ENCODE measurements at regions not wholly inside any gene's neighbourhood (a gene's known extent, or its start where the extent isn't known, plus 50 kb on each side); places are given as distances from the start of the nearest gene placed in this dataset.

DNA sequence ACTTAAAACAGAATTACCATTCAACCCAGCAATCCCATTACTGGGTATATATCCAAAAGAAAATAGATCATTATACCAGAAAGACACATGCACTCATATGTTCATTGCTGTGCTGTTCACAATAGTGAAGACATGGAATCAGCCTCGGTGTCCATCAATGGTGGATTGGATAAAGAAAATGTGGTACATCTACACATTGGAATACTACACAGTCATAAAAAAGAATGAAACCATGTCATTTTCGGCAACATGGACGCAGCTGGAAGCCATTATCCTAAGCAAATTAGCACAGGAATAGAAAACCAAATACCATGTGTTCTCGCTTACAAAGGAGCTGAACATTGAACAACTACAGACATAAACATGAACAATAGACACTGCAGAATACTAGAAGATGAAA, 244.8 kb upstream of the PROX1 start:
- TF ChIP-seq ZFX (IDR thresholded peaks at IDR 0.05) (no peak), CTCF (conservative IDR thresholded peaks at IDR 0.05) (no peak)
- no peak overlapping the region for H3K27ac ChIP-seq

- no peak overlapping the region for H3K27ac ChIP-seq
- TF ChIP-seq ZFX (IDR thresholded peaks at IDR 0.05) (no peak), CTCF (conservative IDR thresholded peaks at IDR 0.05) (no peak)
These were observed 243.0 kb upstream of the PROX1 start for GRCh38 chr1:213744780-213745179.

DNA sequence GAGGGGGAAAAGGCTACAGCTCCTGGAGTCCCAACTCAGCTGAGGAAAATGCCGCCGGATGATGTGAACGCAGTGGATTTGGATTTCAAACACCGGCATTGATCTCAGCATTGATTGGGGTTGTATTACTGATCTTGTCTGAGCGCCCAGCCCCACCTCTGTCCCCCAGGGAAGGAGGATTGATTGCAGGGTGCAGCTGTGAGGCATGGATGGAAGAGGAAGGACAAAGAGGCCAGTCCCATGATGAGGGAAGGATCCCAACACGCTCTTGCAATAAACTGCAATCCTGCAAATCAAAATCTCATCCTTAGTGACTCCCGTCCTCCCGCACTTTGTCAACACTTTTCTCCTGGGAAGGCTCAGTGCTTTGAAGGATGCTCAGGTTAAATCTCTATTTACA, 242.3 kb upstream of the PROX1 start:
- no peak overlapping the region for H3K27ac ChIP-seq
- TF ChIP-seq CTCF (conservative IDR thresholded peaks at IDR 0.05): no peak
- TF ChIP-seq ZFX (IDR thresholded peaks at IDR 0.05): no peak

- TF ChIP-seq CTCF (conservative IDR thresholded peaks at IDR 0.05): no peak
- TF ChIP-seq ZFX (IDR thresholded peaks at IDR 0.05): no peak
- H3K27ac ChIP-seq: no peak overlapping the region
These were observed 238.2 kb upstream of the PROX1 start for GRCh38 chr1:213749558-213749957.

- no peak for TF ChIP-seq ZFX (IDR thresholded peaks at IDR 0.05)
- TF ChIP-seq CTCF (conservative IDR thresholded peaks at IDR 0.05): no peak
- H3K27ac ChIP-seq: no peak overlapping the region
These were observed 237.3 kb upstream of the PROX1 start for GRCh38 chr1:213750231-213751063.

- H3K27ac ChIP-seq: no peak overlapping the region
- TF ChIP-seq CTCF (conservative IDR thresholded peaks at IDR 0.05) (no peak), ZFX (IDR thresholded peaks at IDR 0.05) (no peak)
These were observed 236.7 kb upstream of the PROX1 start for GRCh38 chr1:213751064-213751397.

- no peak for TF ChIP-seq CTCF (conservative IDR thresholded peaks at IDR 0.05)
- H3K27ac ChIP-seq: no peak overlapping the region
These were observed 228.2 kb upstream of the PROX1 start for GRCh38 chr1:213759359-213760181.
